ENCODE measurements at regions not wholly inside any gene's neighbourhood (a gene's known extent, or its start where the extent isn't known, plus 50 kb on each side); places are given as distances from the start of the nearest gene placed in this dataset.

DNA sequence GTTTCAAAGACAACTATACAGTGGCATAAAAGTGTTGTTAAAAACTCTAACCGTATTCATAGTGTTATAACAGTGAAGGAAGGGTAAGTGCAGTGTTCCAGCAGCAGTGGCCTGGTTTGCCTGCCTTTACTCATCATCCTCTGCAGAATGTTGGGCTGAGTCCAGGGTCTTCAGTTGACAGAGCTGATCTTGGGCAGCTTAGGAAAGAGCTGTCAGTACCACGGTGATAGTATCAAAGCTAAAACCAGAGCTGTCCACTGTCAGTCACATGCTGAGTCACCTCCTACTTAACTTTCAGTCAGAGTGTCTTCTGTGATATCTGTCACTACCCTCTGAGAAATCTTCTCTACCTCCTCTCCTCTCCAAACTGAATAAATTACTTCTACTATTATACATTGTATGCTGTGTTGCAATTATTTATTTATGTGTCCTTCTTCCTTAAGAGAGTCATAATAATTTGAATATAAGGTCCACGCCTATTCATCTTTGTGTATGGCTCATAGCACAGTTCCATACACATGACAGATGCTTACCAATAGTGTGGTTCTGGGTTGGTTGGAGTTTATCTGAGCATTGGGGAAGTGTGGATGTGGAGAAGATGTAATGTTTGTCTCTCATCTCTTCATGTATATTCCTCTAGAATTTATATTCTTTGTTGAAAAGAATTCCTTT lies 242.1 kb downstream of the ZIC1 start:
- H3K4me1 ChIP-seq (ENCODE audit: control insufficient read depth, insufficient read depth, low read length): no peaks in the 10 kb centered on the region

DNA sequence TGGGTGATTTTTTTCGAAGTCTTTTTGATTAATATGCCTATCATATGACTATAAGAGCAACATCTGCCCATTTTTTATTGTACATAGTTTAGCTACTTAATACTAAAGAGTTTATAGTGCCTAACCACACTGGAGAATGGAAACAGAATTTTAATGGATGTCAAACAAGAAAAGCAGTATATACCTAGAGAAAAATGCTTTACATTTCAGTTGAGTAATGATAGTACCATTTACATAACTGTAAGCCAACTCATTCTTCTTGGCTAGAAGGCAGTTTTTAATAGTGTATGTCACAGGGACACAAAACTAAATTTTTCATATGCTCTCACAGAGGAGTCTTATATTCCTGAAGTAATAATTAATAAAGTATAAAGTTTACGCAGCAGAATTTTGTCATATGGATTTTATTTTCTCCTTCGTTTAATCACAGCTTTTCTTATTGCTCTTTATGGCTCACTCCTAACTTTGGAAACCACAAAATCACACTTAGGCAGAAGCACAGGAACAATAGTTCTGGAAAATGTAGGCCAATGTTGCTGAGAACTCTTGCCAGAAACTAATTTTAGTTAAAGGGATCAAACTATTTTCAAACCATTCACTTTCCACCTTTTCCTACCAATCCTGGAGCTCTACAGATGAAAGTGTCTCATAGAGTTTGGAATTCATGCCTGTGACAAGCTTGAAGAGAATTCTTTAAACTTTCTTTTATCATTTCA lies 243.6 kb downstream of the ZIC1 start:
- Histone ChIP-seq H3K9me3 (ENCODE audit: control insufficient read depth, low read length) (no peaks in the 10 kb centered on the region), H3K4me3 (ENCODE audit: low read length) (no peak overlapping the region), H3K27me3 (ENCODE audit: control insufficient read depth, insufficient read depth, low read length) (no peaks in the 10 kb centered on the region), H3K4me1 (ENCODE audit: control insufficient read depth, insufficient read depth, low read length) (no peaks in the 10 kb centered on the region), H3K36me3 (ENCODE audit: control insufficient read depth, insufficient read depth, low read length) (no peaks in the 10 kb centered on the region), H3K9ac (ENCODE audit: low read length) (no peak overlapping the region)

More for the DNA sequence above, 242.1 kb downstream of the ZIC1 start:
- Histone ChIP-seq H3K36me3 (ENCODE audit: control insufficient read depth, insufficient read depth, low read length) (no peaks in the 10 kb centered on the region), H3K9ac (ENCODE audit: low read length) (no peak overlapping the region), H3K27me3 (ENCODE audit: control insufficient read depth, insufficient read depth, low read length) (no peaks in the 10 kb centered on the region), H3K9me3 (ENCODE audit: control insufficient read depth, low read length) (no peaks in the 10 kb centered on the region), H3K4me3 (ENCODE audit: low read length) (no peak overlapping the region)

DNA sequence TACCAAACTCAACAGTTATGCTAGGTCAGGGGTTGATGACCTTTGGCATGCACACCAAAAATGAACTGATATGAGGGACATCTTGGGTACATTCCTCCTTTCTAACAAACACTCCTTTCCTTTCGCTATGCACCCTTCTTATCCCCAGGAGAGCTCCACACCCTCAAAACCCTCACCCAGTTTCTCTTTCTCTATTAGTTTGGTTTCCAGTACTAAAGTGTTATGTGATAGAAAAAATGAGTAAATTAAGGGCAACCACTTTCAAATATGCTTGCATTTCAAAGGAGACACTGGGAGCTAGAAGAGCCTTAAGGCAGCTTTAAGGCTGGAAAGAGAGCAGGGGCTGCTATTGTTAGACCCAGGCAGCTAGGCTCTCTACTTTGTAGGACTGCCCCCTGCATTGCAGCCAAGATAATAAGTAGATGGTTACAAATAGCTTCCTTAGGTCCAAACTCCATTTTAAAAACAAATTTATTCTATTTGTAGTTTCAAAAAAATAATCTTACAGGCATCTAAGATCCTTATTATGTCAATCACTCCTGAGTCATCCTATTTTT lies 244.3 kb downstream of the ZIC1 start:
- H3K4me1 ChIP-seq (ENCODE audit: control insufficient read depth, insufficient read depth, low read length): no peaks in the 10 kb centered on the region
- no peak overlapping the region for H3K9ac ChIP-seq (ENCODE audit: low read length)
- no peak overlapping the region for H3K4me3 ChIP-seq (ENCODE audit: low read length)
- H3K9me3 ChIP-seq (ENCODE audit: control insufficient read depth, low read length): no peaks in the 10 kb centered on the region
- H3K36me3 ChIP-seq (ENCODE audit: control insufficient read depth, insufficient read depth, low read length): no peaks in the 10 kb centered on the region
- no peaks in the 10 kb centered on the region for H3K27me3 ChIP-seq (ENCODE audit: control insufficient read depth, insufficient read depth, low read length)

DNA sequence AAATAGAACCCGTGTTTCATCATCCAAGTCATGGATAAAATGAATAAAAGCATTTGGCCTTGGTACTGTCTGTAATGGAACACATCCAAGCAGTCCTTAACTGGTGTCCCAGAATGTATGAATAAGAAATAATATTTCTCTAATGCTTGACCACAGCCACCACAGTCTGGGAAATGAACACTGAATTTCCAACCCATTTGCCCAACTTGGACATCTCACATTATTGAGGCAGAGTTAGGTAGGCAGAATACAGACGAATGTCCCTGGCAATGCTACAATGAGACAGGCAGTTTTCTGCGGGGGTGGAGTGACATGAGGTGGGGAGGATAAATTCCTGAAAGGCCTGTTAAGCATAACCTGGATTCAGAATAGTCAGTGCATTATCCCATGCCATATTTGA lies 245.7 kb downstream of the ZIC1 start:
- H3K36me3 ChIP-seq (ENCODE audit: control insufficient read depth, insufficient read depth, low read length): no peaks in the 10 kb centered on the region
- H3K9me3 ChIP-seq (ENCODE audit: control insufficient read depth, low read length): no peaks in the 10 kb centered on the region
- H3K27me3 ChIP-seq (ENCODE audit: control insufficient read depth, insufficient read depth, low read length): no peaks in the 10 kb centered on the region
- H3K4me3 ChIP-seq (ENCODE audit: low read length): no peak overlapping the region
- no peak overlapping the region for H3K9ac ChIP-seq (ENCODE audit: low read length)
- H3K4me1 ChIP-seq (ENCODE audit: control insufficient read depth, insufficient read depth, low read length): no peaks in the 10 kb centered on the region

DNA sequence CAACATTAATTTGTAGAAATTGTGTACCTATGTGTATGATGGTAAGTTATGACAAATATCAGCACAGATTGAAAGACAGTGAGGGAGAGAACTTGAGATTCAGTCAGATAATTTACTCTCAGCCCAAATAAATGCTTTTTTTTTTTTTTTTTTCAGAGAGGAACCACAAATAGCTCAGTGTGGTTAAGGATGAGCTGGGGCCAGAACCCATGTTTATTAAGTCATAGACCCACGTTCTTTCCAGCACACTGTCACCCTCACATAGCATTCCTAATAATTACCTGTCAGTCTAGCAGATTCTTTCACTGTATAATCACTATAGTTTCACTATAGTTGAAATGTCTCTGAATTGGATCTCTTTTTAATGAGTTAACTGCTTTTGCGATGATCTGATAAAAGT lies 246.1 kb downstream of the ZIC1 start:
- H3K9me3 ChIP-seq (ENCODE audit: control insufficient read depth, low read length): no peaks in the 10 kb centered on the region
- no peak overlapping the region for H3K4me3 ChIP-seq (ENCODE audit: low read length)
- H3K36me3 ChIP-seq (ENCODE audit: control insufficient read depth, insufficient read depth, low read length): no peaks in the 10 kb centered on the region
- no peak overlapping the region for H3K9ac ChIP-seq (ENCODE audit: low read length)
- no peaks in the 10 kb centered on the region for H3K4me1 ChIP-seq (ENCODE audit: control insufficient read depth, insufficient read depth, low read length)
- no peaks in the 10 kb centered on the region for H3K27me3 ChIP-seq (ENCODE audit: control insufficient read depth, insufficient read depth, low read length)

DNA sequence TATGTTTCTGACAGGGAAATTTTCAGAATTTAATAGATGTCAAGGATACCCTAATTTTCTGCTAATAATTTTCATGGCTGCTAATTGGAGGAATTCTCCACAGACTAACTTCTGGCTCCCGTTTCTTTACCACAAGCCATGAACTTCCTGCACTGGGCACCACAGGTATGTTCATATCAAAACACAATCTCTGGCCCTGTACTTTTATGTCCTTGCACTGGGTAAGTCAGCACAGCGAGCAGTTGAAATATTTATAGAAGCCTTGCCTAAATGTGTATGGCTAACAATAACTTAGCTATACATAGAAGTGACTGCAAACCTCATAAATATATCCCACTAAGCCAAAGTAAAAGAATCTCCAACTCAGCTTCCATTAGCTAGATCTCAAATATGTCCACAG lies 246.9 kb downstream of the ZIC1 start:
- no peaks in the 10 kb centered on the region for H3K27me3 ChIP-seq (ENCODE audit: control insufficient read depth, insufficient read depth, low read length)
- no peaks in the 10 kb centered on the region for H3K9me3 ChIP-seq (ENCODE audit: control insufficient read depth, low read length)
- H3K9ac ChIP-seq (ENCODE audit: low read length): no peak overlapping the region
- H3K36me3 ChIP-seq (ENCODE audit: control insufficient read depth, insufficient read depth, low read length): no peaks in the 10 kb centered on the region
- no peaks in the 10 kb centered on the region for H3K4me1 ChIP-seq (ENCODE audit: control insufficient read depth, insufficient read depth, low read length)
- no peak overlapping the region for H3K4me3 ChIP-seq (ENCODE audit: low read length)

DNA sequence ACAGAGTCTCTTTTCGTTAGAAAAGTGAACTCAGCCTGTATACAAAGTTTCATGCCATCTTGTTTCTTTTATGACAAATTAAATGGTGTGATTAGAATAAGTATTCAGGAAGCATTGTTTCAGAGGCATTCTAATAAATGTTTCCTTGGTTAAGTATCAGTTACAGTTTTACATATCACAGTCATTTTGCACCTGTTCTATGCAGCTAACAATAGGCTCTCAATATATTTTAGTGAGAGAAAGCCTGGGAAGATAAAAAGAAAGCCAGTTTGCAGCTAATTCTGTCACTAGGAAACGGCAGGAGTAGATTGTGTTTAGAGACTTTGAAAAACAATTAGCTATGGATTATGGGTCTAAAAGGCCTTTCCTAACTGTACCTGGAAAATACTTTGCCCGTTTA lies 252.8 kb downstream of the ZIC1 start:
- no peaks in the 10 kb centered on the region for H3K27me3 ChIP-seq (ENCODE audit: control insufficient read depth, insufficient read depth, low read length)
- H3K4me1 ChIP-seq (ENCODE audit: control insufficient read depth, insufficient read depth, low read length): no peaks in the 10 kb centered on the region
- H3K9me3 ChIP-seq (ENCODE audit: control insufficient read depth, low read length): no peaks in the 10 kb centered on the region
- H3K36me3 ChIP-seq (ENCODE audit: control insufficient read depth, insufficient read depth, low read length): no peaks in the 10 kb centered on the region
- no peak overlapping the region for H3K4me3 ChIP-seq (ENCODE audit: low read length)
- no peak overlapping the region for H3K9ac ChIP-seq (ENCODE audit: low read length)

DNA sequence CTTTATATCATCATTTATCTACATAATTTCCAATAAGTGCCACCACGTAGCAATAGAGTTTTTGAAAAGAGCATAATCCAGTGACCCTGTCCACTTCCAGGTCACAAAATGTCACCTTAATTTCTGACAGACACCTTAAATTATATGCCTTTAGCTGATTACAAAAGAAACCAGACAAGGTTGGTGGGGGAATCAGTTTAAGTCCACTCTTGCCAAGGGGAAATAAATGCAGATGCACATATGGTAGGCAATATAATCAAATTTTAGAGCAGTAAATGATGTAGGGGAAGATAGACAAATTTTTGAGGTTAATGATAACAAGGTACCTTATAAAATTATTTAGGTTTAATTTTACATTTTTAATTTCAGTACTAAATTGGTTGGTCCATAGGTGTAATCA lies 253.5 kb downstream of the ZIC1 start:
- no peaks in the 10 kb centered on the region for H3K27me3 ChIP-seq (ENCODE audit: control insufficient read depth, insufficient read depth, low read length)
- H3K9ac ChIP-seq (ENCODE audit: low read length): no peak overlapping the region
- no peak overlapping the region for H3K4me3 ChIP-seq (ENCODE audit: low read length)
- no peaks in the 10 kb centered on the region for H3K4me1 ChIP-seq (ENCODE audit: control insufficient read depth, insufficient read depth, low read length)
- H3K9me3 ChIP-seq (ENCODE audit: control insufficient read depth, low read length): no peaks in the 10 kb centered on the region
- H3K36me3 ChIP-seq (ENCODE audit: control insufficient read depth, insufficient read depth, low read length): no peaks in the 10 kb centered on the region

DNA sequence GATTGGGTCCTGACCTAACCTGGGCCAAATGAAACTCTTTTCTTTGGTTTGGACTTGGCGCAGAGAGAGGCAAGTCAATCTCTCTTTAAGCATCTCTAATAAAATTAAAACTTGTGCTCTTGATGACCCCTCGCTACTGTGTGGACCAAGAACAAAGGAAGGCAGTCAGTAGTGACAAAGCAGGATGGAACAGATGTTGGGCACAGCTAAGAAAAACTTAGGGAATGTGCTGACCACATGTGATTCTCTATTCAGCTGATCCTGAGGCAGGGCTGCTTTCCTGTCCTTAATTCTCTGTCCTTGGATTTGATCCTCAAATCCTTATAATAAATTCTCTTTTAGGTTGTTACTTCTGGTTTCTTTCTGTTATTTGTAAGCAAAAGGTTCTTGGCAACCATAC lies 259.9 kb downstream of the ZIC1 start:
- Histone ChIP-seq H3K9me3 (ENCODE audit: control insufficient read depth, low read length) (no peaks in the 10 kb centered on the region), H3K9ac (ENCODE audit: low read length) (no peak overlapping the region), H3K4me3 (ENCODE audit: low read length) (no peak overlapping the region), H3K27me3 (ENCODE audit: control insufficient read depth, insufficient read depth, low read length) (no peaks in the 10 kb centered on the region), H3K4me1 (ENCODE audit: control insufficient read depth, insufficient read depth, low read length) (no peaks in the 10 kb centered on the region), H3K36me3 (ENCODE audit: control insufficient read depth, insufficient read depth, low read length) (no peaks in the 10 kb centered on the region)

DNA sequence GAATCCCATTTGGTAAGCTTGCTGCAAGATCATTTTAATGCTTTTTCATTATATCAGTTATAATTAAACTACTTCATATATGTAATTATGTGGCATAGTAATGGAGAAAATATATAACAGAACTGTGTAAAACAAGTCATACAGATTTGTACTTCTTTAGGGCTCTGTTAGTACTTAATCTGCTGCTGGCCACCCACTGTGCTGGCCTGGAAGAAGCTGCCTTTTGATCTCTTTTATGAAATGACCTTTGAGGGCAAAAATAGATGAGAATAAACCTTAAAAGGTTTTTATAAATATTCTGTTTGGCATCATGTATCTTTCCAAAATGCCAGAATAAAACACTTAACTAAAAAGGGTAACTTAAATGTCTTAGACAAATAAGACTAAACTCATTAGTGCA lies 262.9 kb downstream of the ZIC1 start:
- Histone ChIP-seq H3K4me3 (ENCODE audit: low read length) (no peak overlapping the region), H3K27me3 (ENCODE audit: control insufficient read depth, insufficient read depth, low read length) (no peaks in the 10 kb centered on the region), H3K36me3 (ENCODE audit: control insufficient read depth, insufficient read depth, low read length) (no peaks in the 10 kb centered on the region), H3K9ac (ENCODE audit: low read length) (no peak overlapping the region), H3K9me3 (ENCODE audit: control insufficient read depth, low read length) (no peaks in the 10 kb centered on the region), H3K4me1 (ENCODE audit: control insufficient read depth, insufficient read depth, low read length) (no peaks in the 10 kb centered on the region)

DNA sequence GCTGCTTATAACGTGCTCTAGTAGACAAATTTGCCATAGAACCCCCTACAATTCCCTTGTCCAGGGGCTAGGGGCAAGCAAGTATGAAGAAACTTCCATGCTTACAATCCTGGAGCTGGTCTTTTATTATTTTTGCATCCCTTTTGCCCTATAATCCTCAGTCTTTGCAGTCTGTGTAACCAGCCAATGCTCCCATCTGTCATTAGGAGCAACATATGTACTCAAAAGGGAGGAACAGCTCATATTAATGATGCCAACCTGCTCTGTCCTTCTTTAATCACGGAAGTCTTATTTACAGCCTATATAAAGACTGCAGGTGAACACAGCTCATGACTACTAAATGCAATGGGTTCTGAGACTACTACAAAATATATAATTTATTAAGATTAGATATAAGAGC lies 263.3 kb downstream of the ZIC1 start:
- Histone ChIP-seq H3K9ac (ENCODE audit: low read length) (no peak overlapping the region), H3K27me3 (ENCODE audit: control insufficient read depth, insufficient read depth, low read length) (no peaks in the 10 kb centered on the region), H3K4me3 (ENCODE audit: low read length) (no peak overlapping the region), H3K9me3 (ENCODE audit: control insufficient read depth, low read length) (no peaks in the 10 kb centered on the region), H3K36me3 (ENCODE audit: control insufficient read depth, insufficient read depth, low read length) (no peaks in the 10 kb centered on the region), H3K4me1 (ENCODE audit: control insufficient read depth, insufficient read depth, low read length) (no peaks in the 10 kb centered on the region)

DNA sequence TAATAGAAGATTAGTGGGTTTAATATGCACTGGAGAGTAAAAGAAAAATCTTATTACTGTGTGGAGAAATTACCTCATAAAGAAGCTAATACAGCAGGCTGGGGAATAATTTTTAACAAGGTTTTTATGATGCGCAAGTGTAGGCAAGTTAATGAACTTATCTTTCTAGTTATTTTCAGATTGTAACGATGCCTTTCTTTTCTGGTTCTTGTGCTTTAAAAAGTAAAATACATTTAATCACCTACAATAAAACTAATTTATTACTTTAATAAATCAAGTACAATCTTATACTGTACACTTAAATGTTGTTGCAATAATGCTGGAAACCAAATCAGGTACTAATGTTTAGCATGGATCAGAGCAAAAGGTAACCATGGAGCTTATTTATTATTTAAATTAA lies 266.6 kb downstream of the ZIC1 start:
- H3K4me1 ChIP-seq (ENCODE audit: control insufficient read depth, insufficient read depth, low read length): no peaks in the 10 kb centered on the region
- H3K36me3 ChIP-seq (ENCODE audit: control insufficient read depth, insufficient read depth, low read length): no peaks in the 10 kb centered on the region
- no peak overlapping the region for H3K4me3 ChIP-seq (ENCODE audit: low read length)
- H3K27me3 ChIP-seq (ENCODE audit: control insufficient read depth, insufficient read depth, low read length): no peaks in the 10 kb centered on the region
- no peak overlapping the region for H3K9ac ChIP-seq (ENCODE audit: low read length)
- H3K9me3 ChIP-seq (ENCODE audit: control insufficient read depth, low read length): no peaks in the 10 kb centered on the region

All from mucosa of stomach (tissue), 1 donor.